Left lung (tissue), 4 donors: ENCODE measurements at regions not wholly inside any gene's neighbourhood (a gene's known extent, or its start where the extent isn't known, plus 50 kb on each side); places are given as distances from the start of the nearest gene placed in this dataset.

Experiments
- ATAC-seq: fragments of 200-7000 bp; cut with Tn5 transposase; one replicate; pipeline ENCODE4 v1.9.1; 2020; ENCODE audit warnings: moderate library complexity
- DNase-seq, 4 donors: peaks; one replicate each; pipeline ENCODE4 v3.0.0-alpha.2; 2013 to 2020
- H3K27ac ChIP-seq, 2 donors: fragments of 200-600 bp; sonication (generic) in 1 of 2; one replicate each; pipeline versions ENCODE4 v1.5.0 to v1.8.0; 2020 to 2021
- H3K27me3 ChIP-seq, 2 donors: fragments of 200-600 bp; sonication (generic) in 1 of 2; one replicate each; pipeline versions ENCODE4 v1.5.0 to v1.8.0; 2020 to 2021
- H3K36me3 ChIP-seq, 2 donors: fragments of 200-600 bp; sonication (generic) in 1 of 2; one replicate each; pipeline versions ENCODE4 v1.5.0 to v1.8.0; 2020 to 2021
- H3K4me1 ChIP-seq, 2 donors: fragments of 200-600 bp; one replicate each; pipeline ENCODE4 v1.8.0; 2021
- H3K4me3 ChIP-seq, 2 donors: fragments of 200-600 bp; sonication (generic) in 1 of 2; one replicate each; pipeline versions ENCODE4 v1.5.0 to v1.8.0; 2020 to 2021; ENCODE audit warnings: mild to moderate bottlenecking in 1 of 2
- H3K9me3 ChIP-seq, 2 donors: fragments of 200-600 bp; sonication (generic) in 1 of 2; one replicate each; pipeline versions ENCODE4 v1.5.0 to v1.8.0; 2020 to 2021
- intact Hi-C, 2 donors: fragments of 100-400 bp; cut with DNase I; formaldehyde crosslinking; loops; one replicate each; pipeline versions ENCODE4 v1.11.2 to v1.14.2; 2022
- TF ChIP-seq, protein P1 (sequence below), 2 donors: fragments of 200-600 bp; sonication (generic) in 1 of 2; IDR thresholded peaks; one replicate each; pipeline versions ENCODE4 v1.5.0 to v1.8.0; 2021; ENCODE audit warnings: antibody characterized with exemption in 2 of 2
- donor health status: DM: no; HTN: yes; CAD: no.
- donor health status: DM: no; HTN: no; CAD: no.

DNA sequence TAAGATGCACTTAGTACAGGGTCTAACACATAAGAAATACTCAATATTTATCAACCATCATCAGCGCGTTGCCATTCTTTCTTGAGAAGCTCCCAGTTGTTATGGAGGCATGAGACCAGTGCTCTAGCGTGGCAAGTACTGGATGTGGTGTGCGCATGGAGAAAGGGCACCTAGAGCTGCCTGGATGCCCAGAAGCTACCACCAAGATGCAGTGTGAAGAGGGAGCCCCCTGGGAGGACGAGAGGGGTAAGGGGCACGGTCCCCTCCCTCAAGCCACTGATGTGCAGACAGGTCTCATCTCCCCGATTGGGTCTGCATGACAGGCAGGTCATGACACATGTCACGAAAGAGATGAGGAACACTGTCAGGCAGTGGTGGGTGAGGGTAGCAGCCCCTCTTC lies 127.7 kb upstream of the CXCL14 start:
- DNase-seq (no peak), ATAC-seq (no peak)
- Histone ChIP-seq H3K9me3 (no peaks in the 10 kb centered on the region), H3K36me3 (no peaks in the 10 kb centered on the region), H3K4me3 (no peak overlapping the region), H3K27me3 (no peaks in the 10 kb centered on the region), H3K27ac (no peak overlapping the region), H3K4me1 (no peaks in the 10 kb centered on the region)
- TF ChIP-seq, protein P1, sequence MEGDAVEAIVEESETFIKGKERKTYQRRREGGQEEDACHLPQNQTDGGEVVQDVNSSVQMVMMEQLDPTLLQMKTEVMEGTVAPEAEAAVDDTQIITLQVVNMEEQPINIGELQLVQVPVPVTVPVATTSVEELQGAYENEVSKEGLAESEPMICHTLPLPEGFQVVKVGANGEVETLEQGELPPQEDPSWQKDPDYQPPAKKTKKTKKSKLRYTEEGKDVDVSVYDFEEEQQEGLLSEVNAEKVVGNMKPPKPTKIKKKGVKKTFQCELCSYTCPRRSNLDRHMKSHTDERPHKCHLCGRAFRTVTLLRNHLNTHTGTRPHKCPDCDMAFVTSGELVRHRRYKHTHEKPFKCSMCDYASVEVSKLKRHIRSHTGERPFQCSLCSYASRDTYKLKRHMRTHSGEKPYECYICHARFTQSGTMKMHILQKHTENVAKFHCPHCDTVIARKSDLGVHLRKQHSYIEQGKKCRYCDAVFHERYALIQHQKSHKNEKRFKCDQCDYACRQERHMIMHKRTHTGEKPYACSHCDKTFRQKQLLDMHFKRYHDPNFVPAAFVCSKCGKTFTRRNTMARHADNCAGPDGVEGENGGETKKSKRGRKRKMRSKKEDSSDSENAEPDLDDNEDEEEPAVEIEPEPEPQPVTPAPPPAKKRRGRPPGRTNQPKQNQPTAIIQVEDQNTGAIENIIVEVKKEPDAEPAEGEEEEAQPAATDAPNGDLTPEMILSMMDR (IDR thresholded peaks at IDR 0.05), result no peak
- intact Hi-C loops, result no loop called here

- ATAC-seq, result peak; percentile 90
- intact Hi-C loops, result no loop called here
Observed at GRCh38 chr5:135705941-135706466, 127.2 kb upstream of the CXCL14 start.

GRCh38 chr5:135705141-135705631 lies 126.4 kb upstream of the CXCL14 start:
- Histone ChIP-seq H3K27ac (no peak overlapping the region), H3K4me1 (no peaks in the 10 kb centered on the region), H3K27me3 (no peaks in the 10 kb centered on the region), H3K36me3 (no peaks in the 10 kb centered on the region), H3K9me3 (no peaks in the 10 kb centered on the region), H3K4me3 (no peak overlapping the region)
- ATAC-seq, result peak; percentile 39
- DNase-seq, result no peak
- TF ChIP-seq, protein P1 (IDR thresholded peaks at IDR 0.05), result no peak
- intact Hi-C loops, result no loop called here

More at GRCh38 chr5:135705941-135706466, 127.2 kb upstream of the CXCL14 start:
- TF ChIP-seq, protein P1 (IDR thresholded peaks at IDR 0.05), result no peak
- H3K4me3 ChIP-seq, result no peak overlapping the region
- H3K36me3 ChIP-seq, result no peaks in the 10 kb centered on the region
- peak in 1 of 4 donors; percentile 70 for DNase-seq
- no peaks in the 10 kb centered on the region for H3K4me1 ChIP-seq
- no peak overlapping the region for H3K27ac ChIP-seq
- no peaks in the 10 kb centered on the region for H3K27me3 ChIP-seq
- no peaks in the 10 kb centered on the region for H3K9me3 ChIP-seq

- Histone ChIP-seq H3K27ac (no peak overlapping the region), H3K9me3 (no peaks in the 10 kb centered on the region), H3K4me3 (no peak overlapping the region), H3K27me3 (no peaks in the 10 kb centered on the region), H3K36me3 (no peaks in the 10 kb centered on the region), H3K4me1 (no peaks in the 10 kb centered on the region)
- intact Hi-C loops, result no loop called here
- DNase-seq, result no peak
- no peak for ATAC-seq
- TF ChIP-seq, protein P1 (IDR thresholded peaks at IDR 0.05), result no peak
Observed at GRCh38 chr5:135704616-135705015, 125.8 kb upstream of the CXCL14 start.

GRCh38 chr5:135703016-135703550 lies 124.3 kb upstream of the CXCL14 start:
- DNase-seq (no peak), ATAC-seq (no peak)
- Histone ChIP-seq H3K9me3 (no peaks in the 10 kb centered on the region), H3K27ac (no peak overlapping the region), H3K27me3 (no peaks in the 10 kb centered on the region), H3K4me3 (no peak overlapping the region), H3K4me1 (no peaks in the 10 kb centered on the region), H3K36me3 (no peaks in the 10 kb centered on the region)
- TF ChIP-seq, protein P1 (IDR thresholded peaks at IDR 0.05), result no peak
- intact Hi-C loops, result no loop called here
